H1 (cell line): ENCODE measurements at regions not wholly inside any gene's neighbourhood (a gene's known extent, or its start where the extent isn't known, plus 50 kb on each side); places are given as distances from the start of the nearest gene placed in this dataset.

ENCODE experiments used
- TBP ChIP-seq: IDR thresholded peaks from 2 replicates; pipeline ENCODE4 v1.6.1; 2011; ENCODE audit warnings: low read depth, low read length, improper control_type of control experiment
- YY1 ChIP-seq: IDR thresholded peaks from 2 replicates; pipeline ENCODE4 v1.6.1; 2011; ENCODE audit warnings: low read depth, mild to moderate bottlenecking, low read length

- 0 out of 2 replicates have a peak, but pooled peaks have one; percentile 24 for TF ChIP-seq TBP
- TF ChIP-seq YY1: peak; percentile 94
- TF ChIP-seq, all 59 proteins: peak for 10
These were observed 81.3 kb upstream of the C16orf82 start (continued) for GRCh38 chr16:26985100-26986065.
